ENCODE measurements at regions not wholly inside any gene's neighbourhood (a gene's known extent, or its start where the extent isn't known, plus 50 kb on each side); places are given as distances from the start of the nearest gene placed in this dataset.

- H3K27me3 ChIP-seq, result no peaks in the 10 kb centered on the region
- TF ChIP-seq POLR2A (IDR thresholded peaks at IDR 0.05), result no peak
- TF ChIP-seq POLR2AphosphoS5 (IDR thresholded peaks at IDR 0.05), result no peak
- no peak for TF ChIP-seq EP300 (IDR thresholded peaks at IDR 0.05)
- no peak for TF ChIP-seq CTCF (IDR thresholded peaks at IDR 0.05)
- H3K4me1 ChIP-seq, result no peaks in the 10 kb centered on the region
- H3K36me3 ChIP-seq, result no peaks in the 10 kb centered on the region
- peaks cover 1% of the 10 kb centered on the region for H3K9me3 ChIP-seq
- H3K27ac ChIP-seq, result no peak overlapping the region
- no peak for DNase-seq (ENCODE audit: low spot score in 2 of 2)
- 78% methylated on average over 5 of the region's 6 CpGs for WGBS
- no peak overlapping the region for H3K4me3 ChIP-seq
Measured at GRCh38 chr19:33928458-33928950, 131.8 kb downstream of the KCTD15 start.

DNA sequence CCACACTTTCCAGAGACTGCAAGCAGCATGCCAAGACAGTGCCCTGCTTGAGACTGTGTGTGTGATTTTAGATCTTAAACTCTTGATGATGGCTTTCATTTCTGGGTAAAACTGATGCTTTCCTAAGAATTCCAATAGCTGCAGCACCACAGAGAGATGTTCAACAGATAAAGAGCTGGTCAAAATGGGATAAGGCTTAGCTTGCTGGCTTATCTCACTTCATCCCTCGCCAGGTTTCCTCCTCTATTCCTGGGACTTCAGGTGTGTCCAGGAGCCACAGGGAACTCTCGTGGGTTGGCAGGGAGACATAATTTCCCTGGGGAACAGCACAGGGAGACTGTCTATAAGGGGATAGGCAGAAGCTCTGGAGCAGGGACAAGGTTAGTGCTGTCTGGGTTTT is 137.3 kb downstream of the KCTD15 start:
- H3K27me3 ChIP-seq, result no peaks in the 10 kb centered on the region
- WGBS, result 85% methylated on average over 2 of the region's 2 CpGs
- H3K36me3 ChIP-seq, result no peaks in the 10 kb centered on the region
- DNase-seq (ENCODE audit: low spot score in 2 of 2), result no peak
- H3K27ac ChIP-seq, result no peak overlapping the region
- H3K4me3 ChIP-seq, result no peak overlapping the region
- no peaks in the 10 kb centered on the region for H3K4me1 ChIP-seq
- TF ChIP-seq EP300 (IDR thresholded peaks at IDR 0.05), result no peak
- TF ChIP-seq POLR2A (IDR thresholded peaks at IDR 0.05), result no peak
- TF ChIP-seq POLR2AphosphoS5 (IDR thresholded peaks at IDR 0.05), result no peak
- TF ChIP-seq CTCF (IDR thresholded peaks at IDR 0.05), result no peak
- peaks cover 14% of the 10 kb centered on the region for H3K9me3 ChIP-seq

DNA sequence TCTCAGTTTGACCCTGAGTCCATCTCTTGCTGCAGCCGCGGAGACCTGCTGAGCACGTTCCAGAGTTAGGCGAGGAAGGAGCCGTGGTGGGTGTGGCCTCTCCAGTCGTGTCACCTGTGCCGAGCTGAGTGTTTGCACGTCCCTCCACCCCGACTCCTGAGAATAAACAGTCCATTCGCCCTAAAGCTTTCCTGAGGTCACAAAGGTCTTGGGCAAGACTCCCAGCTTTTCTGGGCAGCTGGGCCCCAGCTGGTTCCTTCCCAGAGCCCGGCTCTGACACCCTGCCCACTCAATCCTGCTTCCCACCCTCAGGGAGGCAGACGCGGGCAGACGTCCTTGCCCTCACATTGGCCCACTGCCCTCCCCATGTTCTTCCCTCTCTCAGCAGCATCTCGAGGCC is 142.2 kb downstream of the KCTD15 start:
- Histone ChIP-seq H3K27me3 (peaks cover 3% of the 10 kb centered on the region), H3K36me3 (no peaks in the 10 kb centered on the region), H3K27ac (no peak overlapping the region), H3K9me3 (peaks cover 9% of the 10 kb centered on the region), H3K4me3 (no peak overlapping the region), H3K4me1 (no peaks in the 10 kb centered on the region)
- WGBS, result 48% methylated on average over 11 of the region's 15 CpGs
- DNase-seq (ENCODE audit: low spot score in 2 of 2), result no peak
- TF ChIP-seq CTCF (IDR thresholded peaks at IDR 0.05), result no peak
- no peak for TF ChIP-seq POLR2A (IDR thresholded peaks at IDR 0.05)
- no peak for TF ChIP-seq POLR2AphosphoS5 (IDR thresholded peaks at IDR 0.05)
- TF ChIP-seq EP300 (IDR thresholded peaks at IDR 0.05), result no peak

DNA sequence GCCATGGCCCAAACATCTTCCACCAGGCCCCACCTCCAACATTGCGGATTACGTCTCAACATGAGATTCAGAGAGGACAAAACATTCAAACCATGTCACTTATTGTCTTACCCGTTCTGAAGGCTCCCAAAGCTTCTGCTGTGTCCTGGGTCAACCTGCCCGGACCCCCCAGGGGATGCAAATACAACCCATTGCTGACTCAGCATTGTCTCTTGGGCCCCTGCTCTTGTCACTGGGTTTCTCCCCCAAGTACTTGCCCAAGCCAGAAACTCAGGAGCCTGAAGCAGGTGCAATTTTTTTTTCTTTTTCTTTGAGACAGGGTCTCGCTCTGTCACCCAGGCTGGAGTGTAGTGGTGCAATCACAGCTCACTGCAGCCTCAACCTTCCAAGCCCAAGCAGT is 144.5 kb downstream of the KCTD15 start:
- H3K9me3 ChIP-seq, result no peaks in the 10 kb centered on the region
- 88% methylated on average over 5 of the region's 5 CpGs for WGBS
- no peaks in the 10 kb centered on the region for H3K4me1 ChIP-seq
- no peak overlapping the region for H3K27ac ChIP-seq
- DNase-seq (ENCODE audit: low spot score in 2 of 2), result peak in 1 of 2 donors; percentile 41
- peaks cover 3% of the 10 kb centered on the region for H3K27me3 ChIP-seq
- TF ChIP-seq POLR2A (IDR thresholded peaks at IDR 0.05) (no peak), CTCF (IDR thresholded peaks at IDR 0.05) (no peak), EP300 (IDR thresholded peaks at IDR 0.05) (no peak), POLR2AphosphoS5 (IDR thresholded peaks at IDR 0.05) (no peak)
- H3K36me3 ChIP-seq, result no peaks in the 10 kb centered on the region
- no peak overlapping the region for H3K4me3 ChIP-seq

DNA sequence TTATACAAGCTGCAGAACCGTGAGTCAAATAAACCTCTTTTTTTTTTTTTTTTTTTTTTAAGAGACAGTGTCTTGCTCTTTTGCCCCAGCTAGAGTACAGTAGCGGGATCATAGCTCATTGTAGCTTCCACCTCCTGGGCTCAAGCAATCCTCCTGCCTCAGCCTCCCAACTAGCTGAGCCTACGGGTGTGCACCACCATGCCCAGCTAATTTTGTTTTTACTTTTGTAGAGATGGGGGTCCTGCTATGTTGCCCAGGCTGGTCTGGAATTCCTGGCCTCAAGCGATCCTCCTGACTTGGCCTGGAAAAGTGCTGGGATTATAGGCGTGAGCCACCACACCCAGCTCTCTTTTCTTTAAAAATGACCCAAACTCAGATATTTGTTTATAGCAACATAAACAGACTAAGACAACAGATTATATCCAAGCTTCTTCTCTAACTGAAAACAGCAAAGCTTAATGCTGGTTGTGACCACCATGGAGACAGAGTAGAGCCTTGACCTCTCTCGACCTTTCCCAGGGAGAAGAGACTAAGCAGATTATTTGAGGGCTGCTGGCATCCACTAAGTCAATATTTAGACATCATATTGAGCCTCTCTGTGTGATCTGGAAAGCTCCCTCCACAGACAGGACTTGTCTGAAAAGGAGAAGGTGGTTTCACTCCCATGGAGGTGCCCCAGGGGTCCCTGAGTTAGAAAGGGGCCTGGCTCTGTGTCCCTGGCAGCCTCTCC is 150.0 kb downstream of the KCTD15 start:
- Histone ChIP-seq H3K27ac (no peak overlapping the region), H3K4me3 (no peak overlapping the region), H3K4me1 (no peaks in the 10 kb centered on the region), H3K9me3 (no peaks in the 10 kb centered on the region), H3K36me3 (no peaks in the 10 kb centered on the region), H3K27me3 (peaks cover 3% of the 10 kb centered on the region)
- peak; percentile 1 to 7 for DNase-seq (ENCODE audit: low spot score in 2 of 2)
- no peak for TF ChIP-seq CTCF (IDR thresholded peaks at IDR 0.05)
- TF ChIP-seq POLR2A (IDR thresholded peaks at IDR 0.05), result no peak
- no peak for TF ChIP-seq EP300 (IDR thresholded peaks at IDR 0.05)
- WGBS, result 83% methylated on average over 6 of the region's 6 CpGs

Measured in suprapubic skin (tissue), 4 donors.